ENCODE measurements at regions not wholly inside any gene's neighbourhood (a gene's known extent, or its start where the extent isn't known, plus 50 kb on each side); places are given as distances from the start of the nearest gene placed in this dataset.

GRCh38 chr11:13160346-13160745 is 117.2 kb upstream of the BMAL1 start:
- no peak overlapping the region for H3K4me3 ChIP-seq (ENCODE audit: insufficient read depth, low read depth, low read length)
- no peaks in the 10 kb centered on the region for H3K36me3 ChIP-seq (ENCODE audit: control insufficient read depth, insufficient read depth, low read length)
- H3K4me2 ChIP-seq (ENCODE audit: low read depth, low read length): no peak overlapping the region
- no peak overlapping the region for H3K56ac ChIP-seq (ENCODE audit: extremely low read depth, insufficient read depth, low read length)
- ATAC-seq (ENCODE audit: low read depth) (no peak), DNase-seq (no peak)
- no peak overlapping the region for H4K91ac ChIP-seq (ENCODE audit: insufficient read depth, low read depth, low read length)
- H3K27ac ChIP-seq (ENCODE audit: insufficient read depth, low read length): no peak overlapping the region
- intact Hi-C loops (cut with micrococcal nuclease) (no loop called here), in situ Hi-C loops (cut with MboI; ENCODE audit: low sequenced_read_pairs) (no loop called here), dilution Hi-C loops (cut with HindIII; ENCODE audit: low sequenced_read_pairs, unreplicated experiment) (loop anchor here (25.0 kb wide), 1 partner anchor 198 kb away; no protein-coding TSS in a partner anchor)
- H3K4me1 ChIP-seq (ENCODE audit: control insufficient read depth, insufficient read depth, low read length): no peaks in the 10 kb centered on the region
- H2BK5ac ChIP-seq (ENCODE audit: low read depth, low read length, poor library complexity, severe bottlenecking): no peak overlapping the region
- POLR2A ChIA-PET (ENCODE audit: unreplicated experiment): no interaction called here
- H3K23ac ChIP-seq (ENCODE audit: low read depth, low read length): no peak overlapping the region
- H4K8ac ChIP-seq (ENCODE audit: low read depth in 2 of 2, low read length in 2 of 2): no peak overlapping the region
- H3K18ac ChIP-seq (ENCODE audit: low read depth, low read length): no peak overlapping the region
- H3K9me1 ChIP-seq (ENCODE audit: insufficient read depth, low read length): no peaks in the 10 kb centered on the region
- no TSS peak for BruUV-seq (replicated peaks)
- H3K4ac ChIP-seq (ENCODE audit: low read depth, low read length): no peak overlapping the region
- H4K5ac ChIP-seq (ENCODE audit: low read depth, low read length): no peak overlapping the region
- CTCF ChIA-PET: no interaction called here
- peaks cover 27% of the 10 kb centered on the region for H3K27me3 ChIP-seq (ENCODE audit: control insufficient read depth, insufficient read depth, low read length)
- peaks cover 2% of the 10 kb centered on the region; the same call in 1 of the 2 replicates for H3K9me3 ChIP-seq (ENCODE audit: control insufficient read depth, insufficient read depth, low read length)
- H2BK20ac ChIP-seq (ENCODE audit: low read depth, low read length): no peak overlapping the region
- 71% methylated on average over 4 of the region's 7 CpGs; no CpG with 5 or more reads in 1 of the 2 experiments for WGBS, 2 experiments (ENCODE audit: extremely low coverage in 2 of 2, insufficient read length in 1 of 2)
- H2BK15ac ChIP-seq (ENCODE audit: low read depth, low read length): no peak overlapping the region
- H2BK120ac ChIP-seq (ENCODE audit: low read depth, low read length): no peak overlapping the region
- H3K9ac ChIP-seq (ENCODE audit: low read depth, low read length): no peak overlapping the region
- TF ChIP-seq RAD21 (IDR thresholded peaks at IDR 0.05; ENCODE audit: low read length) (no peak), RCOR1 (IDR thresholded peaks at IDR 0.05; ENCODE audit: insufficient replicate concordance, low read length) (no peak), CHD1 (IDR thresholded peaks at IDR 0.05; ENCODE audit: low read depth, low read length) (no peak), USF2 (IDR thresholded peaks at IDR 0.05; ENCODE audit: low read depth, low read length) (no peak), POLR2A (IDR thresholded peaks at IDR 0.05; ENCODE audit: low read depth, low read length) (no peak), NFE2L2 (IDR thresholded peaks at IDR 0.05; ENCODE audit: low read depth, low read length) (no peak), MAZ (IDR thresholded peaks at IDR 0.05; ENCODE audit: borderline replicate concordance, low read depth, low read length) (no peak), MXI1 (IDR thresholded peaks at IDR 0.05; ENCODE audit: borderline replicate concordance, low read depth, low read length) (no peak), BHLHE40 (IDR thresholded peaks at IDR 0.05; ENCODE audit: low read depth, low read length) (no peak), FOS (IDR thresholded peaks at IDR 0.05; ENCODE audit: low read depth, low read length) (no peak), MAFK (IDR thresholded peaks at IDR 0.05; ENCODE audit: low read depth, low read length) (no peak)
- H4K20me1 ChIP-seq (ENCODE audit: insufficient read depth, low read length): no peaks in the 10 kb centered on the region
- no peaks in the 10 kb centered on the region for H3K79me1 ChIP-seq (ENCODE audit: low read depth in 1 of 2, low read length in 2 of 2)
- no peak overlapping the region for H2AK9ac ChIP-seq (replicated peaks; ENCODE audit: low read depth, low read length, poor library complexity)
- no peak overlapping the region for H3K14ac ChIP-seq (replicated peaks; ENCODE audit: low read depth, low read length)
- no peak overlapping the region for H2AK5ac ChIP-seq (ENCODE audit: low read depth, low read length)
- H2AFZ ChIP-seq (replicated peaks; ENCODE audit: low read length, poor library complexity): no peak overlapping the region

Measured in IMR-90 (cell line).